Stomach smooth muscle (tissue), 2 donors: ENCODE measurements at regions not wholly inside any gene's neighbourhood (a gene's known extent, or its start where the extent isn't known, plus 50 kb on each side); places are given as distances from the start of the nearest gene placed in this dataset.

ENCODE experiments used
- H3K27ac ChIP-seq: one replicate; pipeline ENCODE4 v1.7.0; 2013; ENCODE audit warnings: mild to moderate bottlenecking, low read length, inconsistent platforms
- H3K27me3 ChIP-seq, 2 donors: one replicate each; pipeline ENCODE4 v1.7.0; 2013; ENCODE audit warnings: low read length in 2 of 2; ENCODE audit not compliant: insufficient read depth in 2 of 2, control insufficient read depth in 1 of 2
- H3K36me3 ChIP-seq, 2 donors: one replicate each; pipeline ENCODE4 v1.7.0; 2013; ENCODE audit warnings: low read length in 2 of 2; ENCODE audit not compliant: control insufficient read depth in 2 of 2, insufficient read depth in 2 of 2
- H3K4me1 ChIP-seq: one replicate; pipeline ENCODE4 v1.7.0; 2013; ENCODE audit warnings: low read length; ENCODE audit not compliant: control insufficient read depth, insufficient read depth
- H3K4me3 ChIP-seq, 2 donors: one replicate each; pipeline ENCODE4 v1.7.0; 2013; ENCODE audit warnings: low read length in 2 of 2
- H3K9ac ChIP-seq, 2 donors: one replicate each; pipeline ENCODE4 v1.7.0; 2013; ENCODE audit warnings: low read length in 2 of 2, mild to moderate bottlenecking in 1 of 2
- H3K9me3 ChIP-seq, 2 donors: one replicate each; pipeline ENCODE4 v1.7.0; 2013; ENCODE audit warnings: low read length in 2 of 2; ENCODE audit not compliant: control insufficient read depth in 2 of 2
- donor health status: healthy.
- donor health status: Pancreatic carcinoma.

- H3K9ac ChIP-seq = no peak overlapping the region
- H3K27me3 ChIP-seq = peaks cover 0 to 3% of the 10 kb centered on the region in 2 donors
- H3K36me3 ChIP-seq = no peaks in the 10 kb centered on the region
- no peak overlapping the region for H3K4me3 ChIP-seq
- no peak overlapping the region for H3K27ac ChIP-seq
- peaks cover 0 to 4% of the 10 kb centered on the region in 2 donors for H3K9me3 ChIP-seq
- H3K4me1 ChIP-seq = no peaks in the 10 kb centered on the region
Measured at GRCh38 chr20:11832397-11832796, 85.3 kb upstream of the BTBD3 start.

- Histone ChIP-seq H3K36me3 (no peaks in the 10 kb centered on the region), H3K27me3 (peaks cover 0 to 3% of the 10 kb centered on the region in 2 donors), H3K9ac (no peak overlapping the region), H3K4me3 (no peak overlapping the region), H3K4me1 (no peaks in the 10 kb centered on the region), H3K27ac (no peak overlapping the region), H3K9me3 (peaks cover 0 to 4% of the 10 kb centered on the region in 2 donors)
Measured at GRCh38 chr20:11832851-11833250, 84.8 kb upstream of the BTBD3 start.

DNA sequence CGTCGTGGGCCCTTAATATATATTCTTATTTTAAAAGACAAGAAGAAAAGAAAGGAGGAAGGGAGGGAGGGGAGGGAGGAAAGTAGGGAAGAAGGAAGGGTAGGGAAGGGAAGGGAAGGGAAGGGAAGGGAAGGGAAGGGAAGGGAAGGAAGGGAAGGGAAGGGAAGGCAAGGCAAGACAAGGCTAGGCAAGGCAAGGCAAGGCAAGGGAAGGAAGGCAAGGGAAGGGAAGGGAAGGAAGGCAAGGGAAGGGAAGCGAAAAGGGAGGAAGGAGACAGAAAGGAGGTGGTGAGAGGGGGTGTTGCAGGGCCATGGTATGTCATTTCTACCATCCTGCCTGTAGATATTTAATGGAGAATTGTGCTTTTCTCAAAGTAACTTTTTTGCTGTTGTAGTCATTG is 83.9 kb upstream of the BTBD3 start:
- H3K4me1 ChIP-seq = no peaks in the 10 kb centered on the region
- H3K9ac ChIP-seq = no peak overlapping the region
- H3K9me3 ChIP-seq = peaks cover 0 to 4% of the 10 kb centered on the region in 2 donors
- no peaks in the 10 kb centered on the region for H3K36me3 ChIP-seq
- H3K27me3 ChIP-seq = peaks cover 0 to 3% of the 10 kb centered on the region in 2 donors
- H3K27ac ChIP-seq = no peak overlapping the region
- H3K4me3 ChIP-seq = no peak overlapping the region

DNA sequence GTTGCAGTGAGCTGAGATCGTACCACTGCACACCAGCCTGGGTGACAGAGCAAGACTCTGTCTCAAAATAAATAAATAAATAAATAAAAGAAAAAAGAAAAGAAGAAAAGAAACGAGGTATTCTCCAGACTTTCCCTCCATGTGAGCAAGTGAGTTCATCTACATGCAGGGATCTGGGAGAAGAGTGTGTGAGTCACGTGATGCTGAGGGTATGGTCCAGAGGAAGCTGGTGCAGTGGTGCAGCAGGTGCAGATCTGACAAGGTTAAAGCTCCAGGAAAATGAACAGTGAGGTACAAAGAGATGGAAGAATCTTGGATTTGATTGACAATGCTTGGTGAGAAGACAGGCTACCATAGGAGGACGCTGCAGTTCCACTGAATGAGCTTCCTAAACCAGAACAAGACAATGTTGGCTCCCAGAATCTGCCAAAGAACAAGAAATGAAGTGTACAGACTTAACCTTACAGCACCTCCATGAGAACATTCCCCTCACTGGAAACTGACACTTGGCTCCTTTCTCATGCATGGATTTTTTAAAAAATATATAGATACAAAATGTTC is 79.5 kb upstream of the BTBD3 start:
- Histone ChIP-seq H3K36me3 (no peaks in the 10 kb centered on the region), H3K27ac (no peak overlapping the region), H3K4me3 (no peak overlapping the region), H3K9ac (no peak overlapping the region), H3K9me3 (peaks cover 0 to 4% of the 10 kb centered on the region in 2 donors), H3K4me1 (no peaks in the 10 kb centered on the region), H3K27me3 (peaks cover 0 to 3% of the 10 kb centered on the region in 2 donors)

DNA sequence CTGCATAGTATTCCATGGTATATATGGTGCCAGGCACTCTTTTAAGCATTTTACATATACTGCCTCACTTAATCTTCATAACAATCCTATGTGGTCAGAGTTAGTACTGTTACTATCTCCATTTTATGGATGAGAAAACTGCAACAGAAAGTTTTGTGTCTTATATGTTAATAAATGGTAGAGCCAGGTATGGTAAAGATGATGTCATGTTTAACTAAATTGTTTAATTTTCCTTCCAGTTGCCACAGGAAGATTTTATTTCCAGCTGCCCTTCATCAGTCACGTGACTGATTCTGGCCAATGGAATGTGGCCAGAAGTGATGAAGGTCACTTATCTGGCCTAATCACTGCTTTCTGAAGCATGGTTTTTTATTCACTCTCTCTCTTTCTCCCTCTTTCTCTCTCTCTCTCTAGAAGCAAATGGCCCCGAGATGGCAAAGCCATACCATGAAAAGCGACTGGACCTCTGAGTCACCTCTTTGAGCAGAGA is 75.7 kb upstream of the BTBD3 start:
- no peak overlapping the region for H3K27ac ChIP-seq
- no peaks in the 10 kb centered on the region for H3K27me3 ChIP-seq

GRCh38 chr20:11843289-11843688 is 74.4 kb upstream of the BTBD3 start:
- Histone ChIP-seq H3K9ac (no peak overlapping the region), H3K4me3 (no peak overlapping the region), H3K36me3 (no peaks in the 10 kb centered on the region), H3K4me1 (no peaks in the 10 kb centered on the region), H3K27me3 (no peaks in the 10 kb centered on the region), H3K9me3 (no peaks in the 10 kb centered on the region), H3K27ac (no peak overlapping the region)

More for the DNA sequence above, 75.7 kb upstream of the BTBD3 start:
- Histone ChIP-seq H3K4me1 (no peaks in the 10 kb centered on the region), H3K4me3 (no peak overlapping the region), H3K9me3 (no peaks in the 10 kb centered on the region), H3K36me3 (no peaks in the 10 kb centered on the region), H3K9ac (no peak overlapping the region)

DNA sequence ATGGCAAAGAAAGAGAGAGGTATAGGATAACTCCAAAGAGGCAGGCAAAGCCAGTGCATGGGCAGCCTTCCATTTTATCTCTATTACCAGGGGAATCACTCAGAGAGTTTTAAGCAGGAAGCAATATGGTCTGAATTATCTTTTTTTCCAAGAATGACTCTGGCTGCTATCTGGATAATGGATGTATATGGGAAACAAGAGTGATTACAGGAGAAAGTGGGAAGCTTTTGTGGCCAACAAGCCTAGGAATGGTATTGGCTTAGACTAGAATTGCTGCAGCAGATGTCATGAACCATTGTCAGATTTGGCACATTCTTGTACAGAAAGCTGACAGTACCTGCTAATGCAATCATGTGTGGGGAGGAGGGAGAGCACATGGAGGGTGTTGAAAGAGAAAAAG is 73.0 kb upstream of the BTBD3 start:
- H3K9me3 ChIP-seq = no peaks in the 10 kb centered on the region
- no peak overlapping the region for H3K9ac ChIP-seq
- H3K27ac ChIP-seq = no peak overlapping the region
- H3K27me3 ChIP-seq = no peaks in the 10 kb centered on the region
- no peak overlapping the region for H3K4me3 ChIP-seq
- H3K36me3 ChIP-seq = no peaks in the 10 kb centered on the region
- no peaks in the 10 kb centered on the region for H3K4me1 ChIP-seq

GRCh38 chr20:11845340-11845739 is 72.4 kb upstream of the BTBD3 start:
- Histone ChIP-seq H3K4me1 (no peaks in the 10 kb centered on the region), H3K9me3 (no peaks in the 10 kb centered on the region), H3K27ac (no peak overlapping the region), H3K27me3 (no peaks in the 10 kb centered on the region), H3K4me3 (no peak overlapping the region), H3K9ac (no peak overlapping the region), H3K36me3 (no peaks in the 10 kb centered on the region)

DNA sequence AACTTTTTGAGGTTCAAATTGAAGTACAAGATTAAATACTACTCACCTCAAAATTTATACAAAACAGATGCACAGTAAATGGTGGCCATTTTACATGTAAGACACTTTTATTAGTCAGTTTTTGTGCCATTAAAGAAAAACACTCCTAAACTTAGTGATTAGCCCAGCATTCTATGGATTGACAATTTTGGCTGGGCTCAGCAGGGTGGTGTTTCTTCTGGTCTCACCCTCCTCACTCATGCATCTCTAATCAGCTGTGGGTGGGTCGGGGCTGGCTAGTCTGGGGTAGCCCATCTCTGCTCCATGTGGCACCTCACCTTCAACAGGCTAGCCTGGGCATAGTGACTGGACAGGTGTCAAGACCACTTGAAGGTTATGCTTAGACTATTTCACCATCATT is 71.6 kb upstream of the BTBD3 start:
- H3K4me3 ChIP-seq = no peak overlapping the region
- no peaks in the 10 kb centered on the region for H3K36me3 ChIP-seq
- no peak overlapping the region for H3K27ac ChIP-seq
- H3K9me3 ChIP-seq = no peaks in the 10 kb centered on the region
- H3K27me3 ChIP-seq = no peaks in the 10 kb centered on the region
- H3K4me1 ChIP-seq = no peaks in the 10 kb centered on the region
- H3K9ac ChIP-seq = no peak overlapping the region

DNA sequence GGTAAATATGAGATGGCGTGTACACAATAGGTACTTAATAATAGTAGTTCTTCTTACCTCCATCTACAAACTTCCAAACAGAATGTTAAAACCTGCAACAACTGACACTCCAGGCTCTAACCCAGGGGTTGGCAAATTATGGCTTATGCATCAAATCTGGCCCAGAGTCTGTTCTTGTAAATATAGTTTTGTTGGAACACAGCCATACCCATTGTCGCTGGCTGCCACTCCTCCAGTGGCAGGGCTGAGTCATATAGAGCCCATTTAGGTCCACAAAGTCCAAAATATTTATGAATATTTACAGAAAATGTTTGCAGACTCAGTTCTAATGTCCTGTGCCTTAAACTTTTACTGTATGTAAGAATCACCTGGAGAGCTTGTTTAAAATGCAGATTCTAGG is 69.9 kb upstream of the BTBD3 start:
- H3K9me3 ChIP-seq = no peaks in the 10 kb centered on the region
- H3K4me3 ChIP-seq = no peak overlapping the region
- no peak overlapping the region for H3K9ac ChIP-seq
- H3K36me3 ChIP-seq = no peaks in the 10 kb centered on the region
- no peaks in the 10 kb centered on the region for H3K27me3 ChIP-seq
- H3K27ac ChIP-seq = no peak overlapping the region
- no peaks in the 10 kb centered on the region for H3K4me1 ChIP-seq

- Histone ChIP-seq H3K27ac (no peak overlapping the region), H3K4me3 (no peak overlapping the region), H3K9me3 (no peaks in the 10 kb centered on the region), H3K27me3 (no peaks in the 10 kb centered on the region), H3K36me3 (no peaks in the 10 kb centered on the region), H3K9ac (no peak overlapping the region), H3K4me1 (no peaks in the 10 kb centered on the region)
Measured at GRCh38 chr20:11849270-11849915, 68.3 kb upstream of the BTBD3 start.
